Fibroblast of peridontal ligament (primary cell): ENCODE measurements at regions not wholly inside any gene's neighbourhood (a gene's known extent, or its start where the extent isn't known, plus 50 kb on each side); places are given as distances from the start of the nearest gene placed in this dataset.

Source experiments
- DNase-seq: peaks from one replicate; pipeline ENCODE4 v3.0.0-alpha.2; 2010; ENCODE audit errors: extremely low read depth

DNA sequence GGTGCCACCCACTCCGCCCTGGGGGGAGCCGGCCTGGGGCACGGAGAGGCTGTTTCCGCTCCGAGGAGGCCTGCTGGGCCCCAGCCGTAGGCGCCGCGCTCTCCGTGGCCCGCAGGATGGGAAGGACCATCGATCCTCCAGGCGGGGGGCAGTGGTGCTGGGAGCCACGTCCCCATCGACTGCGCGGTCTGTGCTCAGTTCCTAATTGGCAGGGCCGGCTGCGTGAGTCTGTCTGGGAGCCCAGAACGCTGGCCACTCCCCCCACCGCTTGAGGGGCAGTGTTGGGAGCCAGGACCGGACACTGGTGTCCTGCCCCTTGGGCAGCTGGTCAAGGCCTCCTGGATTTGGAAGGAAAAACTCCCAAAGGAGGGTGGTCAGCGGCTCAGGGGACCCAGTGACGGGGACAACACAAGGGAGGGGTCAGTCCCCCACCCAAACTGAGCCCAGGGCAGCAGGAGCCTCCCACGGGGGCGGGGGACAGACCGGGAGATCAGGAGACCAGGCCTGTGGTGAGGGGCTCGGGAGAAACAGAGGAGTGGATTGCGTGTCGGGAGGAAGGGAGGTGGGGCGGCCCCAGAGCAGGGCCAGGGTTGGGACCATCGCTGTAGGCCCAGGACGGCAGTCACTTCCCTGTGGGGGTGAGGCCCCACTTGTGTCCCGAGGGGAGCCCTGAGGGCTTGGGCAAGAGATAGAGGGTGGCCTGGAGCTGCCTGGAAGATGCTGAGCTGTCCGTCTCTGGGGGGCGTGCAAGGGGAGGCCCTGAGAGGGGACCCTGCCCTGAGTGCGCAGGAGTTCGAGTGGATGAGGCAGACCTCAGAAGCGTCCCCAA lies 89.0 kb downstream of the UNCX start:
- no peak for DNase-seq

- DNase-seq = no peak
These were observed 89.8 kb downstream of the UNCX start for GRCh38 chr7:1322240-1323110.

GRCh38 chr7:1323178-1324027 lies 90.7 kb downstream of the UNCX start:
- DNase-seq = no peak

DNA sequence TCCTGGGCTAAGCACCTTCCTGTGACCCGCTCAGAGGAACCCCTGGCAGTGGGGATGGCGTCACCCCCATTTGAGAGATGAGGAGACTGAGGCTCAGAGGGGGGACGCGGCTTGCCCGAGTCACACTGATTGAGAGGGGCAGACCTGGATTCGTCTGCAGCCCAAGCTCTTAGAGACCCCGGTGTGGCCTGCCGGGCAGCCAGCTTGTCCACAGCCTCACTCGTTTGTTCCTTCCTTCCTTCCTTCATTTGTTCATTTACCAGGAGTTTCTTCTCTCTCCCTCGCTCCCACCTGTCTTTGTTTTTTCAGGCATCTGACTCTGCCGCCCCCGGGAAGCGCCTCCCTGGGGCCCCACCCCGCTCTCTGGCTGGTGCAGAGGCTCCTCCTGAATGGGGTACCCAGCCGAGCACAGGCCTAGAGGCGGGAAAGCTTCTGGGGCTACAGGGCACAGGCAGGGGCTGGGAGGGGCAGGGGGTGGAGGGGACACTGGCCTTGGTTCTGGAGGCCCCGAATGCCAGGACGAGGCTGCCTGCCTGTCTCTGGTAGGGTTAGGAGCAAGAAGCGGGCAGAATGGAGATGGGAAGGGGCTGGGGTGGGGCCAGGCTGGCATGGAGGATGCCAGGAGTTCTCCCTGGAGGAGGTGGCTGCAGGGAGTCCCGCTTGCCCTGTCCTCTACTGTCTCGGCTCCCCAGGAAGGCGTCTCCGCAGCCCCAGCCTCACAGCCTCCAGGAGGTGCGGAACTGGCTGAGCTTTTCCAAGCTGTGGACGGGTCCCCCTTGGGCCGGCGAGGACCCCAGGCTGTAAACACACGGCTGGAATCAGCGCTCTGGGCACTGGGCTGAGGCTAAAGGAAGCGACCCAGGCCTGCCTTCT lies 91.6 kb downstream of the UNCX start:
- DNase-seq = no peak

DNA sequence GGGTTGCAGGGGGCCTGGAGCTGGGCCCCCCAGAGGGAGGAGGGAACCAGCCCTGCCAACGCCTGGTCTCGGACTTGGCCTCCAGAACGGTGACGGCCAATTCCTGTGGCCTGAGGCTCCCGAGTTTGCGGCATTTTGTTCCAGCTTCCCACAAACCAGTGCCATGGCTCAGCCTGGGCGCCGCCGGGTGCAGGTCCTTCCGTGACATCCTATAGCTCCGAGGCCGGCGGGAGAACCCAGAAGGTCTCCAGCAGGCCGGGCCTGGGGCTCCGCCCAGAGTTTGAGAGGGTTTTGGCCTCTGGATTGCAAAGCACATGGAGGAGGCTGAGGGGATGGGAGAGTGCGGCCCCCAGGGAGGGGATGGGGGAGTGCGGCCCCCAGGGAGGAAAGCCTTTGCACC lies 92.6 kb downstream of the UNCX start:
- no peak for DNase-seq

- no peak for DNase-seq
These were observed 93.2 kb downstream of the UNCX start for GRCh38 chr7:1325646-1326510.

GRCh38 chr7:1326511-1326785 lies 93.8 kb downstream of the UNCX start:
- no peak for DNase-seq

GRCh38 chr7:1329261-1329660 lies 96.6 kb downstream of the UNCX start:
- no peak for DNase-seq

DNA sequence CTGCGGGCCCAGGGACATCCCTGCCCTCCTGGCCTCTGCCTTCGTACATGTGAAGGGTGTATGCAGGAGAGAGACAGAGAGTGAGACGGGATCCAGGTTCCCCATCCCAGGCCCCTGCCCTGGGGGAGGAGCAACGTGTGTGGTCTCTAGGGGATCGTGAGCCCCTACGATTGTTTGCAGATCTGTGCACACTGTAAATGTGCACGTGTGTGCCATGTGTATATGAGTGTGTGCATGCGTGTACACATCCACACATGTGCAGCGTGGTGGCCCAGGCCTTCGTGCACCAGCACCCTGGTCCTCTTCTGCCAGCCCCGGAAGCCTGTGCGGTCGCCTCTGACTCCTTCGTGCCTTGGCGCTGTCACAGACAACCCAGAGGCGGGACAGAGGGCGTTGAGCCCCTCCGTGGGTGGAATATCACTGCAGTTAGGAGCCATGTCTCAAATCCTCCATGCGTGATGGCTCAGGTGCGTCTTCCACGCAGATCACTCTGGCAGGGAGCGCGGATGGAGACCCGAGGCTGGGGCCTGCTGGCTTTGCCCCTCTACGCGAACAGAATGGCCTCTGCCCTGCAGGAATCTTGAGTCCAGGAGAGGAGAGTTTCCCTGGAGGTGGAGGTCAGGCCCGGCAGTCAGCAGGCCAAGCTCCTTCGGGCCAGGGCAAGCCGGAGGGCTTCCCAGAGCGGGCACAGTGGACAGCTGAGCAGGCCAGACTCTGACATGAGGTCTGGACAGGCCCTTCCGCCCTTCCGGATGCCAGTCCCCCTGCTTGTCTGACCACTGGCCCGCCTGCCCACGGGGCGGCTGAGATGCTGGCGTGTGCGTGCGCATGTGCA lies 97.5 kb downstream of the UNCX start:
- DNase-seq = no peak

DNA sequence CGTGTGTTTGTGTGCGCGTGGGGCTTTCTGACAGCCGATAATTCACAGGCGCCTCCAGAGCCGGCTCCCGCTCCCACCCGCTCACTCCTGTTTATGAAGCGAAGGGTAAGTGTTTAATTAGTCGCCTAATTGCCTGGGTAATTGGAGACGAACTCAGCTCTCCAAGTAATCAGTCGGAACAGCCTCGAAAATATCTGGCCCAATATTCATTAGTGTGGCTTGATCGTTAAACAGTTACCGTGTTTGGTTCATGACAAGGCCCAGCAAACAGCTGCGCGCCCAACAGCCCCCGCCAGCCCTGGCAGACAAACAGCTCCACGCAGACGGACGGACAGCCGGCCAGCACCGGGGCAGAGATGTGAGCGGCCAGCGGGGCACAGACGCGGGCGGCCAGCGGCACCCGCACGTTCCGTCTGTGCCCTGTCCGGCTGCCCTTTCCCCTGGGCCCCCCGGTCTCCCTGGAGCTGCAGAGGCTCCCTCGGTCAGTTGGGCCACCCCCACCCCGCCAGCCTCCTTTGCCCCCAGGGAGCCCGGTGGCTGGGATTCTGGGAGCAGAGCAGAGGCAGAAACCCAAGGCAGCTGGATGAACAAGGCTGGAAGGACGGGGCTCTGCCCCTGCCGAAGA lies 98.2 kb downstream of the UNCX start:
- no peak for DNase-seq

- no peak for DNase-seq
These were observed 99.1 kb downstream of the UNCX start for GRCh38 chr7:1331561-1332467.

GRCh38 chr7:1336509-1336908 lies 103.8 kb downstream of the UNCX start:
- no peak for DNase-seq

DNA sequence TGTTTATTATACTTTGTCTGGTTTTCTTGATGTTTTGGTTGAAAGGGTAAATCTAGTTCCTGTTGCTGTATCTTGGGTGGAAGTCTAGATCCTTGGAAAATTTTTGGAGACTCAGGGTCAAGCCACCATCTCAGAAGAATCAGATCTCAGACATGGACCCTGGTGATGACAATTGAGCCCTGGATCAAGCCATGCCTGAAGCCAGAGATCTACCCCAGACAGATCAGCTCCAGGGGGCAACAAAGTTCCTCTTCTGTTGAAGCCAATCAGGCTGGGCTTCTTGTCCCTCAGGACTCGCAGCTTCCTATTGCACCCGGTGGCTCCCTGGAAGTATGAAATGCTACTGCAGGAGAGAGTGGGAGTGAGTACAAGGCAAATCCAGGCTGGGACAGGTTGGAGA lies 106.9 kb downstream of the UNCX start:
- no peak for DNase-seq

- no peak for DNase-seq
These were observed 107.4 kb downstream of the UNCX start for GRCh38 chr7:1340031-1340430.

DNA sequence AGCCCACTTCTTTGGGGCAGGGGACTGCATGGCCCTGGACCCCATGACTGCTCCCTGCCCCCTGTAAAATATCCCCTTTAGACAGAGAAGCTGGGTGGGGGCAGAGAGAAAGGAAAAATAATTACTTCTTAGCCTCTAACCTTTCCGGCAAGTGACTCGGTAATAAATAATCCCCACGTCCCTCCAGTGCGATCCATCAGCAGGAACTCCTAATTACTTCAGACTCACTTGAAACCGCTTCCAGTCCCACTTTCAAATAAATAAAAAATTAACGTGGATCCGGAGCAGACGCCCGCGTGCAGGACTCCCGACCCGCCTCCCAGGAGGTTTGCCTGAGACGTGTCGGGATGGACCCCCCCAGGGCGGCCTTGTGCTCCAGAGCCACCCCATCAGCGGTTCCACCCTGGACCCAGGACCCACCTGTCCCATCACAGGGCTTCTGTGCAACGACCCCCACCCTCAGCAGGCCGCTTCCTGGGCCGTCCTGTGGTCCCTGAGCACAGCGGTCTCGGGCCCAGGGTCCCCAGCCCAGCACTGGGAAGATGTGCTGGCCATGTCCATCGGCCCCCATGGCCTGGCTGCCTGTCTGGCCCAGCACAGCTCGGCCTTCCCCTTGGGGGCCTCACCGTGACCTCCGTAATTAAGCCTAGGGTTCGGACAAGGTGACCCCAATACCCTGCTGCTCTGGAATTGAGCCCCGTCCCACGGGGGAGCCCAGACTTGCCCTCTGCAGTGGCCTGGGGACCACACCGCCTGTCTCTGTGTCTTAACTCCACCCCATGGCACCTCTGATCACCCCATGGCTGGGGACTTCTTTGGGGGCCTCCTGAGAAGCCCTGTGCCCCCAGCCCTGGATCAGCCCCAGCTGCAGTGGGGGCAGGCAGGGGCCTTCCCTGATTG lies 108.0 kb downstream of the UNCX start:
- DNase-seq = no peak

DNA sequence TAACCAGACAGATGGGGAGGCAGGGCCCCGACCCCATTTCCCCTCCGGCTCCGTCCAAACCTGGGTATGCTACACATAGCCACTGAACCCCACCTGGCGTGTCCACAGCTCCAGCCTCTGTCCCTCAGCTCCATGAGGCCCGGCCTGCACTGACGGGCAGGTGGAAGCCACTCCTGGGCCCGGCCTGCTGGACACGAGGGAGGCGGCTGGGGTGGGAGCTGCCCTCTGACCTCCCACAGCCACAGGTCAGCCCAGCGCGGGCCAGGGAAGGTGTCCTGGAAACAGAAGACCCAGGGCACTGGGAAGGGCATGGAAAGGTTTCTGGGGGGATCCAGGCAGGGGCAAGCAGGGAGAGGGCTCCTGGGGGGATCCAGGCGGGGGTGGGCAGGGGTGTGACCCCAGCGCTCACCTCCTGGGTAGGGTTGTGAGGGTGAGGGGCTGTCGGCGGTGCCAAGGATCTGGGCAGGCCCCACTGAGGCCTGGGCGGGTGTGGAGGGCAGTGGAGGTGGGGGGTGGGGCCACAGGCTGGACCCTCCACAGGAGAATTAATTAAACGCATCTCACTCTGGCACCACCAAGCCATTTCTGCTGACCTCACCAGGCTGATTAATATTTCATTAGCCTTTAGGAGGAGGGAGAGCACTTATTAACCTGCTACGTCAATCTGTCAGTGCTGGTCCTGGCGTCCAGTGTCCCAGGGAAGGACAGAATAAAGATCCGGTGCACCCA lies 108.9 kb downstream of the UNCX start:
- DNase-seq = no peak
